ENCODE measurements at regions not wholly inside any gene's neighbourhood (a gene's known extent, or its start where the extent isn't known, plus 50 kb on each side); places are given as distances from the start of the nearest gene placed in this dataset.

DNA sequence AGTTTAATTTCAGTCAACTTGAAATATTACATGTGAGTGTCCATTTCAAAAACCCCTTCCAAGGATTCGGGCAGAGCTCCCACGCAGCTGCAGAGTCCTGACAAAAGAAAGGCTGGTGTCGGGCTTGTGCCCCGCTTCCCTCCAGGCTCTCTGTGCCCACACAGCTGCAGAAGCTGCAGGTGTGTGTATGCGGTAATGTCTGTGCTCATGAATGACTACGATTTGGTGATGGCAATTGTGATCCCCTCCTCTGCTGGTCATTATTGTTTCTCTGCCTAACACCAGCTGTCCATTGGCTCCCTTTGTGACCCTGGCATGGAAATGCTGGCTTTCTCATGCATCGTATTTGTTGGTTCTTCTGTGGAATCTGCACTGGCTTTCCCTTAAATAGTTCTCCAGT lies 224.8 kb downstream of the NUP35 start:
- ATAC-seq (ENCODE audit: low read depth) (no peak), DNase-seq (ENCODE audit: low spot score) (no peak)
- Histone ChIP-seq H3K27me3 (ENCODE audit: insufficient read depth, poor library complexity, severe bottlenecking) (no peaks in the 10 kb centered on the region), H3K4me1 (ENCODE audit: insufficient read depth, poor library complexity, severe bottlenecking) (no peaks in the 10 kb centered on the region), H3K27ac (ENCODE audit: poor library complexity, severe bottlenecking) (no peak overlapping the region), H3K4me3 (ENCODE audit: severe bottlenecking) (no peak overlapping the region), H3K9me3 (ENCODE audit: severe bottlenecking) (no peaks in the 10 kb centered on the region), H3K36me3 (ENCODE audit: low read depth) (no peaks in the 10 kb centered on the region)
- TF ChIP-seq, protein P1, sequence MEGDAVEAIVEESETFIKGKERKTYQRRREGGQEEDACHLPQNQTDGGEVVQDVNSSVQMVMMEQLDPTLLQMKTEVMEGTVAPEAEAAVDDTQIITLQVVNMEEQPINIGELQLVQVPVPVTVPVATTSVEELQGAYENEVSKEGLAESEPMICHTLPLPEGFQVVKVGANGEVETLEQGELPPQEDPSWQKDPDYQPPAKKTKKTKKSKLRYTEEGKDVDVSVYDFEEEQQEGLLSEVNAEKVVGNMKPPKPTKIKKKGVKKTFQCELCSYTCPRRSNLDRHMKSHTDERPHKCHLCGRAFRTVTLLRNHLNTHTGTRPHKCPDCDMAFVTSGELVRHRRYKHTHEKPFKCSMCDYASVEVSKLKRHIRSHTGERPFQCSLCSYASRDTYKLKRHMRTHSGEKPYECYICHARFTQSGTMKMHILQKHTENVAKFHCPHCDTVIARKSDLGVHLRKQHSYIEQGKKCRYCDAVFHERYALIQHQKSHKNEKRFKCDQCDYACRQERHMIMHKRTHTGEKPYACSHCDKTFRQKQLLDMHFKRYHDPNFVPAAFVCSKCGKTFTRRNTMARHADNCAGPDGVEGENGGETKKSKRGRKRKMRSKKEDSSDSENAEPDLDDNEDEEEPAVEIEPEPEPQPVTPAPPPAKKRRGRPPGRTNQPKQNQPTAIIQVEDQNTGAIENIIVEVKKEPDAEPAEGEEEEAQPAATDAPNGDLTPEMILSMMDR (IDR thresholded peaks at IDR 0.05; ENCODE audit: poor library complexity, severe bottlenecking): no peak

DNA sequence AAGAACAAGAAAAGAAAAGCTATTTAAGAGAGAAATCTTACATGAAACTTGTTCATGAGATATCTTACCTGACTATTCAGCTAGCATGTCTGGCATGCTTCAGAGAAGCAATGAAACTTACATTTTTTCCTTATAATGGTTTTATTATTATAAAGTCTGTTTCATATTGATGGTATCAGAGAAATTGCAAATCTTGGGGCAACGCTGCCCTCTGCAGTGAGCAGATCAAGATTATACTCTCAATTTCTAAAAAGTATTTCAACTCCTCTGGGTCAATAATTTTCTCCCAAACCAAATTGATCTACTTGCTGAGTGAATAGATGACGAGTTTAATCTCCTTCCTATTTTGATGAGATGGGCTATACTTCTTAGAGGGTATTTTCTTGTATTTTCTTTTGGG lies 235.6 kb downstream of the NUP35 start:
- Histone ChIP-seq H3K4me3 (ENCODE audit: severe bottlenecking) (no peak overlapping the region), H3K9me3 (ENCODE audit: severe bottlenecking) (no peaks in the 10 kb centered on the region), H3K36me3 (ENCODE audit: low read depth) (no peaks in the 10 kb centered on the region), H3K27ac (ENCODE audit: poor library complexity, severe bottlenecking) (no peak overlapping the region), H3K27me3 (ENCODE audit: insufficient read depth, poor library complexity, severe bottlenecking) (no peaks in the 10 kb centered on the region), H3K4me1 (ENCODE audit: insufficient read depth, poor library complexity, severe bottlenecking) (no peaks in the 10 kb centered on the region)
- DNase-seq (ENCODE audit: low spot score) (no peak), ATAC-seq (ENCODE audit: low read depth) (no peak)
- TF ChIP-seq, protein P1 (IDR thresholded peaks at IDR 0.05; ENCODE audit: poor library complexity, severe bottlenecking): peak; percentile 37

DNA sequence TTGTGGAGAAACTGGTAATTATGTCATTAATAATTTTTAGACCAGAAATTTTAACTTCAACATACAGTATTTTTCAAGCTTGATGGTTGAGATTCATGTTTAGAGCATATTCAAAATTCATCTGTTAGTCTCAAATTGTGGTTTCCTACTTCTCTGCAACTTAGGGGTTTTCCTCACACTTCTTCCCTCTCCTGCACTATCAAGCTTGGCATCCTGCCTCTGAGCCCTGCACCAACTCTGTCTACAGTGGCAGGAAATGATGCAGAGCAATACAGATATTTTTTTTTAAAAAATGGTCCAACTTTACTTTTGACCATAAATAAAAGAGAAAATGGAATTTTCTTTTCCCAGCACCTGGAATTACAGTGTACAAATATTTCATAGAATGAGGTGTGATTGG lies 247.3 kb downstream of the NUP35 start:
- Histone ChIP-seq H3K9me3 (ENCODE audit: severe bottlenecking) (no peaks in the 10 kb centered on the region), H3K4me1 (ENCODE audit: insufficient read depth, poor library complexity, severe bottlenecking) (no peaks in the 10 kb centered on the region), H3K27ac (ENCODE audit: poor library complexity, severe bottlenecking) (no peak overlapping the region), H3K4me3 (ENCODE audit: severe bottlenecking) (no peak overlapping the region), H3K36me3 (ENCODE audit: low read depth) (no peaks in the 10 kb centered on the region), H3K27me3 (ENCODE audit: insufficient read depth, poor library complexity, severe bottlenecking) (no peaks in the 10 kb centered on the region)
- TF ChIP-seq, protein P1 (IDR thresholded peaks at IDR 0.05; ENCODE audit: poor library complexity, severe bottlenecking): no peak
- no peak for ATAC-seq (ENCODE audit: low read depth)
- DNase-seq (ENCODE audit: low spot score): no peak

DNA sequence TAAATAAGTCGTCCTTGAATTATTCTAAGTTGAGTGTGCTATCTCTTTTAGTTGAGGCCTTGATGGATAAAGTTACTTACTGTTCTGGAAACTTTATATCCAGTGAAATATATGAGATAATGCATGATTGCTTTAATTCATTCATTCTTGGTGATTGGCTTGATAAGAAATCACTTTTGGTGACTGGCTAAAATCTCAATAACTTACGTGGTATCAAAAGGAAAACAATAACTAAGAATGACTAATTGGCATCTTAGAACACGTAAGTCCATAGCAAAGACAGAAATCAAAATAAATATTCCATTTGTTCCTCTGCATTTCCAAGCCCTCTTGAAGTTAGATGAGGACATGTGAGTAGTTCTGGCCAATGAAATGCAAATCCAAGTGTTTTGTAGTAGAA lies 251.6 kb downstream of the NUP35 start:
- no peak for ATAC-seq (ENCODE audit: low read depth)
- TF ChIP-seq, protein P1 (IDR thresholded peaks at IDR 0.05; ENCODE audit: poor library complexity, severe bottlenecking): no peak
- Histone ChIP-seq H3K27ac (ENCODE audit: poor library complexity, severe bottlenecking) (no peak overlapping the region), H3K4me1 (ENCODE audit: insufficient read depth, poor library complexity, severe bottlenecking) (no peaks in the 10 kb centered on the region), H3K9me3 (ENCODE audit: severe bottlenecking) (no peaks in the 10 kb centered on the region), H3K27me3 (ENCODE audit: insufficient read depth, poor library complexity, severe bottlenecking) (no peaks in the 10 kb centered on the region), H3K36me3 (ENCODE audit: low read depth) (no peaks in the 10 kb centered on the region), H3K4me3 (ENCODE audit: severe bottlenecking) (no peak overlapping the region)
- no peak for DNase-seq (ENCODE audit: low spot score)

DNA sequence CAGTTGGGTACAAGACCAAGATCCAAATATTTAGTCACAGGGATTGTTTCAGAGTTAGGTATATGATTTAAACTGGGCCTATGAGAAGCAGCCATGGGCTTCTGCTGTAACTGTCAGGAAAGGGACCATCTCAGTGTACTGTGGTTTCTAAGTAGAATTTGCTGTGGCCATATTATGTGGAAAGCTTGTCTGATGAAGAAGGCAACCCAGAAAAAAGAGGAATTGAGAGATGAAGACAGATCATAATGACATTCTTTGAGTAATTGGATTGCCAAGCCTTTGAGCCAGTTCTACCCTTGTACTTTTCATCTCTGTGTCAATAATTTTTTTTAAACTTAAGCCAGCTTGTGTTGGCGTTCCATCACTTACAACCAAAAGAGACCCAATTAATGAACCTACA lies 259.6 kb downstream of the NUP35 start:
- Histone ChIP-seq H3K27me3 (ENCODE audit: insufficient read depth, poor library complexity, severe bottlenecking) (no peaks in the 10 kb centered on the region), H3K27ac (ENCODE audit: poor library complexity, severe bottlenecking) (no peak overlapping the region), H3K4me1 (ENCODE audit: insufficient read depth, poor library complexity, severe bottlenecking) (no peaks in the 10 kb centered on the region), H3K36me3 (ENCODE audit: low read depth) (no peaks in the 10 kb centered on the region), H3K4me3 (ENCODE audit: severe bottlenecking) (no peak overlapping the region), H3K9me3 (ENCODE audit: severe bottlenecking) (no peaks in the 10 kb centered on the region)
- no peak for ATAC-seq (ENCODE audit: low read depth)
- TF ChIP-seq, protein P1 (IDR thresholded peaks at IDR 0.05; ENCODE audit: poor library complexity, severe bottlenecking): no peak
- DNase-seq (ENCODE audit: low spot score): no peak
